Thoracic aorta (tissue), 2 donors: ENCODE measurements at regions not wholly inside any gene's neighbourhood (a gene's known extent, or its start where the extent isn't known, plus 50 kb on each side); places are given as distances from the start of the nearest gene placed in this dataset.

ENCODE experiments used
- ATAC-seq: fragments of 150-250 bp; one replicate; pipeline ENCODE4 v1.8.0; 2017; ENCODE audit warnings: low read depth; ENCODE audit not compliant: insufficient number of reproducible peaks, low FRiP score
- DNase-seq: peaks from one replicate; pipeline ENCODE4 v3.0.0-alpha.2; 2020; ENCODE audit warnings: low spot score
- H3K27ac ChIP-seq, 2 donors: fragments of 200-600 bp; sonication (generic); 1 replicate in 1 of 2; 2 replicates in 1 of 2; pipeline ENCODE4 v1.5.1; 2016; ENCODE audit warnings: mild to moderate bottlenecking in 2 of 2, moderate library complexity in 2 of 2
- H3K27me3 ChIP-seq: fragments of 200-600 bp; sonication (generic); replicated peaks from 2 replicates; pipeline ENCODE4 v1.6.0; 2016; ENCODE audit warnings: mild to moderate bottlenecking; ENCODE audit not compliant: insufficient read depth
- H3K36me3 ChIP-seq: fragments of 200-600 bp; sonication (generic); one replicate; pipeline ENCODE4 v1.5.1; 2016
- H3K4me1 ChIP-seq, 2 donors: fragments of 200-600 bp; sonication (generic); 1 replicate in 1 of 2; 2 replicates in 1 of 2; pipeline versions ENCODE4 v1.5.1 to v1.6.0; 2016; ENCODE audit warnings: low read depth in 2 of 2, mild to moderate bottlenecking in 1 of 2; ENCODE audit not compliant: control insufficient read depth in 1 of 2
- H3K4me3 ChIP-seq: fragments of 200-600 bp; sonication (generic); 2 replicates; pipeline ENCODE4 v1.5.1; 2016; ENCODE audit warnings: mild to moderate bottlenecking
- H3K9me3 ChIP-seq: fragments of 200-600 bp; sonication (generic); 2 replicates; pipeline ENCODE4 v1.5.1; 2016
- CTCF ChIP-seq: fragments of 200-600 bp; sonication (generic); IDR thresholded peaks from one replicate; pipeline ENCODE4 v1.5.1; 2019; ENCODE audit warnings: antibody characterized with exemption

- no peak for DNase-seq
- Histone ChIP-seq H3K27me3 (no peaks in the 10 kb centered on the region), H3K4me3 (no peak overlapping the region), H3K4me1 (no peaks in the 10 kb centered on the region), H3K9me3 (no peaks in the 10 kb centered on the region), H3K36me3 (no peaks in the 10 kb centered on the region), H3K27ac (no peak overlapping the region)
- ATAC-seq = no peak
- no peak for TF ChIP-seq CTCF
Observed at GRCh38 chr1:30488324-30488913, 235.0 kb downstream of the MATN1 start.

GRCh38 chr1:30487042-30487441 is 236.3 kb downstream of the MATN1 start:
- no peaks in the 10 kb centered on the region for H3K36me3 ChIP-seq
- no peak overlapping the region for H3K27ac ChIP-seq
- ATAC-seq (no peak), DNase-seq (no peak)
- H3K27me3 ChIP-seq = no peaks in the 10 kb centered on the region
- peaks cover 10% of the 10 kb centered on the region for H3K9me3 ChIP-seq
- H3K4me1 ChIP-seq = no peaks in the 10 kb centered on the region
- no peak for TF ChIP-seq CTCF
- H3K4me3 ChIP-seq = no peak overlapping the region

GRCh38 chr1:30485072-30485471 is 238.3 kb downstream of the MATN1 start:
- Histone ChIP-seq H3K4me1 (no peaks in the 10 kb centered on the region), H3K9me3 (peaks cover 21% of the 10 kb centered on the region), H3K27ac (no peak overlapping the region), H3K36me3 (no peaks in the 10 kb centered on the region), H3K27me3 (no peaks in the 10 kb centered on the region), H3K4me3 (no peak overlapping the region)
- TF ChIP-seq CTCF = no peak
- no peak for ATAC-seq
- DNase-seq = no peak

- Histone ChIP-seq H3K36me3 (no peaks in the 10 kb centered on the region), H3K27ac (no peak overlapping the region), H3K27me3 (no peaks in the 10 kb centered on the region), H3K4me1 (no peaks in the 10 kb centered on the region), H3K9me3 (peaks cover 21% of the 10 kb centered on the region), H3K4me3 (no peak overlapping the region)
- ATAC-seq = no peak
- no peak for TF ChIP-seq CTCF
- no peak for DNase-seq
Observed at GRCh38 chr1:30484668-30485067, 238.7 kb downstream of the MATN1 start.

- no peaks in the 10 kb centered on the region for H3K4me1 ChIP-seq
- H3K4me3 ChIP-seq = no peak overlapping the region
- no peak overlapping the region for H3K27ac ChIP-seq
- DNase-seq = no peak
- no peak for ATAC-seq
- no peak for TF ChIP-seq CTCF
- H3K9me3 ChIP-seq = peaks cover 21% of the 10 kb centered on the region
- H3K36me3 ChIP-seq = no peaks in the 10 kb centered on the region
- H3K27me3 ChIP-seq = no peaks in the 10 kb centered on the region
Observed at GRCh38 chr1:30479575-30479974, 243.8 kb downstream of the MATN1 start.
